HG02840 (cell line): ENCODE measurements at regions not wholly inside any gene's neighbourhood (a gene's known extent, or its start where the extent isn't known, plus 50 kb on each side); places are given as distances from the start of the nearest gene placed in this dataset.
"Not testable (repeated sequence)": the region's sequence is repeated elsewhere in the genome, so short reads cannot be mapped to it uniquely, and the experiment has no call there.

Source experiments
- ATAC-seq: cut with Tn5 transposase; IDR thresholded peaks from one replicate; pipeline ENCODE4 v1.9.1; 2021; ENCODE audit warnings: mild to moderate bottlenecking, moderate library complexity, moderate number of reproducible peaks; ENCODE audit not compliant: unreplicated experiment, low FRiP score

GRCh38 chrX:97987979-97988378, 1104.3 kb downstream of the RPA4 start:
- ATAC-seq: no peak

GRCh38 chrX:97995834-97996233, 1112.1 kb downstream of the RPA4 start:
- ATAC-seq: no peak

- no peak for ATAC-seq
Observed at GRCh38 chrX:98028691-98029090, 1145.0 kb downstream of the RPA4 start.

- ATAC-seq: no peak
Observed at GRCh38 chrX:98029861-98030260, 1146.2 kb downstream of the RPA4 start.

- no peak for ATAC-seq
Observed at GRCh38 chrX:98057176-98057575, 1173.5 kb downstream of the RPA4 start.

GRCh38 chrX:98065151-98065550, 1181.4 kb downstream of the RPA4 start:
- ATAC-seq: no peak

- ATAC-seq: no peak
Observed at GRCh38 chrX:98067611-98068010, 1183.9 kb downstream of the RPA4 start.

- no peak for ATAC-seq
Observed at GRCh38 chrX:98068024-98068580, 1184.4 kb downstream of the RPA4 start.

- ATAC-seq: no peak
Observed at GRCh38 chrX:98071331-98071730, 1187.6 kb downstream of the RPA4 start.

GRCh38 chrX:98077440-98077839, 1193.7 kb downstream of the RPA4 start:
- no peak for ATAC-seq

GRCh38 chrX:98111684-98112083, 1228.0 kb downstream of the RPA4 start:
- ATAC-seq: no peak

- no peak for ATAC-seq
Observed at GRCh38 chrX:98114021-98114420, 1230.3 kb downstream of the RPA4 start.

GRCh38 chrX:98141466-98141865, 1257.8 kb downstream of the RPA4 start:
- ATAC-seq: no peak

- no peak for ATAC-seq
Observed at GRCh38 chrX:98191003-98191402, 1307.3 kb downstream of the RPA4 start.

- no peak for ATAC-seq
Observed at GRCh38 chrX:98194036-98194435, 1310.3 kb downstream of the RPA4 start.

GRCh38 chrX:98203800-98204199, 1320.1 kb downstream of the RPA4 start:
- no peak for ATAC-seq

GRCh38 chrX:98207947-98208346, 1324.2 kb downstream of the RPA4 start:
- ATAC-seq: no peak

GRCh38 chrX:98231003-98231402, 1347.3 kb downstream of the RPA4 start:
- no peak for ATAC-seq

GRCh38 chrX:98240061-98240460, 1356.4 kb downstream of the RPA4 start:
- not testable (repeated sequence) for ATAC-seq

- no peak for ATAC-seq
Observed at GRCh38 chrX:98263135-98263534, 1379.4 kb downstream of the RPA4 start.

- no peak for ATAC-seq
Observed at GRCh38 chrX:98289726-98290125, 1406.0 kb downstream of the RPA4 start.

- no peak for ATAC-seq
Observed at GRCh38 chrX:98294310-98294709, 1410.6 kb downstream of the RPA4 start.

- ATAC-seq: no peak
Observed at GRCh38 chrX:98296129-98296528, 1412.4 kb downstream of the RPA4 start.
